ENCODE measurements at regions not wholly inside any gene's neighbourhood (a gene's known extent, or its start where the extent isn't known, plus 50 kb on each side); places are given as distances from the start of the nearest gene placed in this dataset.

GRCh38 chr16:81164958-81165357, 68.8 kb upstream of the GCSH start:
- no peak for DNase-seq (ENCODE audit: low spot score)
- intact Hi-C loops (cut with micrococcal nuclease) = no loop called here
- Mint-ChIP-seq H3K27me3 (ENCODE audit: insufficient read depth) (no peaks in the 10 kb centered on the region), H3K9me3 (no peaks in the 10 kb centered on the region), H3K4me1 (ENCODE audit: low read depth) (no peaks in the 10 kb centered on the region), H3K4me3 (no peak overlapping the region), H3K36me3 (ENCODE audit: low read depth) (no peaks in the 10 kb centered on the region), H3K27ac (no peak overlapping the region)

DNA sequence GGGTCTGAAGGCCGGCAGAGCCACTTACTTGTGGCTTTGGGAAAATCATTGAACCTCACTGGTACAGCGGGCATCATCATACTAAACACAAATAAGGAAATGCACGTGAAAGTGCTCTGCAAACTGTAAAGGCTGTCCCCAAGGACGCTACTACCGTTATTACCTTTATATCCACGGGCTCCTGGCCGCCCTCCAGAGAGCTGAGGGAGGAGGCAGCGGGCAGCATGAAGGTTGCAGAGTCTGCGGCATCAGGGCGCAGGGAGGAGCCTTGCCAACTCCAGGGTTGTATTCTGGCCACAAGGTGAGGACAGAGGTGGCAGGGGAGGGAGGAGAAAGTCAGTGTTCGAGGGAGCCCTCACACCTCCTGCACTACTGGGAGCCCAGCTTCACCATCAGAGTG, 68.3 kb upstream of the GCSH start:
- no peaks in the 10 kb centered on the region for H3K27me3 Mint-ChIP-seq (ENCODE audit: insufficient read depth)
- no peaks in the 10 kb centered on the region for H3K9me3 Mint-ChIP-seq
- H3K36me3 Mint-ChIP-seq (ENCODE audit: low read depth) = no peaks in the 10 kb centered on the region
- no peaks in the 10 kb centered on the region for H3K4me1 Mint-ChIP-seq (ENCODE audit: low read depth)
- intact Hi-C loops (cut with micrococcal nuclease) = no loop called here
- no peak for DNase-seq (ENCODE audit: low spot score)
- H3K4me3 Mint-ChIP-seq = no peak overlapping the region
- H3K27ac Mint-ChIP-seq = no peak overlapping the region

GRCh38 chr16:81163671-81164070, 67.5 kb upstream of the GCSH start:
- no peaks in the 10 kb centered on the region for H3K27me3 Mint-ChIP-seq (ENCODE audit: insufficient read depth)
- no peak for DNase-seq (ENCODE audit: low spot score)
- no peaks in the 10 kb centered on the region for H3K4me1 Mint-ChIP-seq (ENCODE audit: low read depth)
- H3K9me3 Mint-ChIP-seq = no peaks in the 10 kb centered on the region
- no peak overlapping the region for H3K4me3 Mint-ChIP-seq
- H3K27ac Mint-ChIP-seq = no peak overlapping the region
- no peaks in the 10 kb centered on the region for H3K36me3 Mint-ChIP-seq (ENCODE audit: low read depth)
- intact Hi-C loops (cut with micrococcal nuclease) = no loop called here

- no peak for DNase-seq (ENCODE audit: low spot score)
- no peak overlapping the region for H3K4me3 Mint-ChIP-seq
- H3K9me3 Mint-ChIP-seq = no peaks in the 10 kb centered on the region
- H3K27me3 Mint-ChIP-seq (ENCODE audit: insufficient read depth) = no peaks in the 10 kb centered on the region
- H3K27ac Mint-ChIP-seq = no peak overlapping the region
- intact Hi-C loops (cut with micrococcal nuclease) = no loop called here
- no peaks in the 10 kb centered on the region for H3K4me1 Mint-ChIP-seq (ENCODE audit: low read depth)
- H3K36me3 Mint-ChIP-seq (ENCODE audit: low read depth) = no peaks in the 10 kb centered on the region
Measured at GRCh38 chr16:81158964-81159363, 62.8 kb upstream of the GCSH start.

GRCh38 chr16:81155769-81156168, 59.6 kb upstream of the GCSH start:
- H3K27ac Mint-ChIP-seq = no peak overlapping the region

DNA sequence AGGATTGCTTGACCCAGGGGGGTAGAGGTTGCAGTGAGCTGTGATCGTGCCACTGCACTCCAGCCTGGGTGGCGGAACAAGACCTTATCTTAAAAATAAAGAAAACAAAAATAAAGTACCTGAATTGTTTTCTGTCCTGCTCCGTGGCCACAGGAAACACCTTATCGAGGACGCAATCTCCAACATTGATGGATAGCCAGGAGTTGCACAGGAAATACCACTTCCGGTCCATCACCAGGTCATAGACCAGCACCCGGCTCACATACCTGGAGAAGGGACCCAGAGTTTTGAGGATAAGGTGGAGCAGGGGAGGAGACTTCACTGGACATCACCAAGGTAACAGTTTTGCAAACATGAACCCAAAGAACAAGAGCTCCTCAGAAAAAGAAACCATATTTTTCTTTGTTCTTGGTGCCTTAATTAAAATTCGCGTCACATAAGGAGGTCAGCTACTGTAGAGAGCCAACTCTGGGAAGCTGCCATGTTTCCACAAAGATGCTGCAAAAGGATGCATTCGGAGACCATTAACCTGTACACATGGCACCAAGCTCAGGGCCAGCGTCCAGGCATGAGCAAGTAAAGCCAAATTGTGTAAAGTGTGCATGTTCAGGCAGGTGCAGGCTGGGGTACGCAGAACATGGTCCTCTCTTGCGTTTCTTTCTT, 55.6 kb upstream of the GCSH start:
- H3K4me3 Mint-ChIP-seq = no peak overlapping the region
- no peaks in the 10 kb centered on the region for H3K36me3 Mint-ChIP-seq (ENCODE audit: low read depth)
- H3K4me1 Mint-ChIP-seq (ENCODE audit: low read depth) = no peaks in the 10 kb centered on the region
- peaks cover 2% of the 10 kb centered on the region for H3K27me3 Mint-ChIP-seq (ENCODE audit: insufficient read depth)
- intact Hi-C loops (cut with micrococcal nuclease) = no loop called here
- DNase-seq (ENCODE audit: low spot score) = no peak
- H3K9me3 Mint-ChIP-seq = no peaks in the 10 kb centered on the region
- H3K27ac Mint-ChIP-seq = no peak overlapping the region

More at GRCh38 chr16:81155769-81156168, 59.6 kb upstream of the GCSH start:
- Mint-ChIP-seq H3K4me3 (no peak overlapping the region), H3K4me1 (ENCODE audit: low read depth) (no peaks in the 10 kb centered on the region), H3K9me3 (no peaks in the 10 kb centered on the region), H3K27me3 (ENCODE audit: insufficient read depth) (no peaks in the 10 kb centered on the region), H3K36me3 (ENCODE audit: low read depth) (no peaks in the 10 kb centered on the region)
- DNase-seq (ENCODE audit: low spot score) = no peak
- intact Hi-C loops (cut with micrococcal nuclease) = no loop called here

DNA sequence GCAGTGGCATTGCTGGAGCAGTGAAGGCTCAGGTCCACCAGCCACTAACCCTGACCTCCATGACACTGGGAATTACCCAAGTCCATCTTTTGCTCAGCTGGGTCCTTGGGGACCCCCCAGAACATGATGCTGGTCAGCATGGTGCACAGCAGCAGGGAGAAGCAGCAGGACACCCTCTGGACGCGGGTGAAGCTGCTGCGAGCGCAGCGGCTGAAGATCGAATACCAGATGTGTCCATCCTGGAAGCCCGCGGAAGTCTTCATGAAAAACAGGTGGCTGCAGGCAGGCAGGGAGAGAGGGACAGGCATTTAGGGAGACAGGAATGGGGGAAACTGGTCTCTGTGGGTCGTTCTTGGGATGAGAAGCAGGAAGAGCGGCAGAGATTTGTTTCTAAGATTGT, 53.4 kb upstream of the GCSH start:
- Mint-ChIP-seq H3K4me3 (no peak overlapping the region), H3K27me3 (ENCODE audit: insufficient read depth) (peaks cover 3% of the 10 kb centered on the region), H3K27ac (no peak overlapping the region), H3K9me3 (no peaks in the 10 kb centered on the region), H3K36me3 (ENCODE audit: low read depth) (no peaks in the 10 kb centered on the region), H3K4me1 (ENCODE audit: low read depth) (no peaks in the 10 kb centered on the region)
- intact Hi-C loops (cut with micrococcal nuclease) = no loop called here
- DNase-seq (ENCODE audit: low spot score) = no peak

GRCh38 chr16:81148277-81148676, 52.1 kb upstream of the GCSH start:
- no peaks in the 10 kb centered on the region for H3K9me3 Mint-ChIP-seq
- H3K36me3 Mint-ChIP-seq (ENCODE audit: low read depth) = no peaks in the 10 kb centered on the region
- H3K27ac Mint-ChIP-seq = no peak overlapping the region
- DNase-seq (ENCODE audit: low spot score) = no peak
- no peaks in the 10 kb centered on the region for H3K4me1 Mint-ChIP-seq (ENCODE audit: low read depth)
- H3K27me3 Mint-ChIP-seq (ENCODE audit: insufficient read depth) = peaks cover 3% of the 10 kb centered on the region
- intact Hi-C loops (cut with micrococcal nuclease) = no loop called here
- no peak overlapping the region for H3K4me3 Mint-ChIP-seq

Measured in activated T-helper 1 cell treated with anti-CD3 and anti-CD28 coated beads, Interleukin-12 subunit alpha, Interleukin-12 subunit beta, Interleukin-2, Interleukin-4 antibody, amounts not matched to agents 30 ng/mL and 10 ng/mL and 1 ng/mL, durations not matched to agents 14 hours and 24 hours and 36 hours (primary cell).